GM19395 (cell line): ENCODE measurements at regions not wholly inside any gene's neighbourhood (a gene's known extent, or its start where the extent isn't known, plus 50 kb on each side); places are given as distances from the start of the nearest gene placed in this dataset.

Source experiments
- ATAC-seq: cut with Tn5 transposase; IDR thresholded peaks from one replicate; pipeline ENCODE4 v1.9.1; 2021; ENCODE audit warnings: mild to moderate bottlenecking, moderate library complexity; ENCODE audit not compliant: unreplicated experiment

DNA sequence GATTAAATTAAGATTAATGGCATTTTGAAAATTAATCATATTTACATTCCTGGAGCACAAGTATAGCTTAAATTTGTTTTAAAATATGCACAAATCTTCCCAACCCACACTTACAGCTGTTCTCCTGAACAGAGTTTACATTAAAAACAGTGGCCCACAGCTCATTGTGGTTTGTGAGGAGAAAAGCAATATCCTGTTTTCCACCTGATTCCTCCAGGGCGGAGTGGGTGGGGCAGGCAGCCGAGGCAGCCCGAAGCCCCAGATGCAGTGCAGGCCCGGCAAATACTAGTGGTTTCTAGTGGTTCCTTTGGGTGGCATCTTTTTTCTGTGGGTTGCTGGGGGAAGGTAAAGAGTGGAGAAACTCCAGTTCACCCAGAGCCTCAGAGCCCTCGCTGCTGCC, 280.8 kb downstream of the ARHGAP12 start:
- no peak for ATAC-seq

DNA sequence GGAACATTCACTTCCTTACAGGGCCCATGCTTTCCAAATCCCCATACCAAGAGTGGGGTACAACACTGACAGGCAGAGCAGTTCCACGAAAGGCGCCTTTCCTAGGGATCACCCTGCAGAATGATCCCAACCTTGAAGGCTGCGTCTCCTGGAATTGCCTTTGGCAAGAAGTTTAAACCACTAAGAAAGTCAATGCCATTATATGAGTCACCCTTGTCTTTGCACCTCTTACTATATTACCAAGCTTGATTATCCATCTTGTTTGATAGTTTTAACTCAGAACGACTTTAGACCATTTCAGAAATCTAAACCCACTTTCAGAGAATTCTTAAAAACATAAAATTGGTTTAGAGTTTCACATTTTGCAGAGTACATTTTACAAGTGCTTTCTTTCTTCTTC, 282.1 kb downstream of the ARHGAP12 start:
- no peak for ATAC-seq

DNA sequence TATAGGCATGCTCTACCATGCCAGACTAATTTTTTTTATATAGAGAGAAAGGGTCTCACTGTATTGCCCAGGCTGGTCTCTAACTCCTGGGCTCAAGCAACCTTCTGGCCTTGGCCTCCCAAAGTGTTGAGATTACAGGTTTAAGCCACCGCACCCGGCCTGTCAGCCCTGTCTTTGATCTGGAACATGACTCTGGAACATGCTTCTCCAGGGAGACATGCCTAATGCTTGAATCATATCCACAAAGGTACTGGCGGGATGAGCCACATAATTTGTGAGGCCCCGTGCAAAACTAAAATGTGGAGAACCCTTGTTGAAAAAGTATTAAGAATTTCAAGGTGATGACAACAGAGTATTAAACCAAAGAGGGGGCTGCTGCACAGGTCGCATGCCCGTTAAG, 282.8 kb downstream of the ARHGAP12 start:
- ATAC-seq: no peak

DNA sequence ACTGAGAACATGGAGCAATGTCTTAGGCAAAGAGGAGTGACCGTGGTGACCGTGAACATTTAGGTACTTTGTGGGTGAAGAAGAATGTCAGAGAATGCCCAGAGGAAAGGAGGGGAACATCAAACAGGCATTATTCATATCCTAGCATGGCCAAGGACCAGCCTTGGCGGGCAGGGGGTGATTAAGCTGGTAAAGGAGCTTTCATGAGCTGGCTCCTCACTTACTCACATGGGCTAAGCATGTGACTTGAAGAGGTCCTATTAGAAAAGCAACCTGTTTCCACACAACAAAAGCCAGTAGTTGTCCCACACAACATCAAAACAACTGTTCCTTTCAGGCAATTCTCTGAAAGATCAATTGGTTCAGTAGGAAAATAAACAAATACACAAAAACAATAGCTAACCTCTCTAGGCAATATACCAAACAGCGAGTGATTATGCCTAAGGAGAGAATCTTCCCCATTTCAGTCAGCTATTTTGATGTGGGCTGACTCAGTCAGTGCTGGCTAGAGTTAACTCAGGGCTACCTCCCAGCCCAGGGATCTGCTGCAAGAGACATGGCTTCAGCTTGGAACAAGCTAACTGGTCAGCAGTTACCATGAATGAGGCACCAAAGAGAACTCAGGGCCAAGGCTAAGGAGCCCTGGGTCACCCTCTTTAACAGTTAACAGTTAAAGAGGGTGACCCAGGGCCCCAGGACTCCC, 283.5 kb downstream of the ARHGAP12 start:
- ATAC-seq: no peak

DNA sequence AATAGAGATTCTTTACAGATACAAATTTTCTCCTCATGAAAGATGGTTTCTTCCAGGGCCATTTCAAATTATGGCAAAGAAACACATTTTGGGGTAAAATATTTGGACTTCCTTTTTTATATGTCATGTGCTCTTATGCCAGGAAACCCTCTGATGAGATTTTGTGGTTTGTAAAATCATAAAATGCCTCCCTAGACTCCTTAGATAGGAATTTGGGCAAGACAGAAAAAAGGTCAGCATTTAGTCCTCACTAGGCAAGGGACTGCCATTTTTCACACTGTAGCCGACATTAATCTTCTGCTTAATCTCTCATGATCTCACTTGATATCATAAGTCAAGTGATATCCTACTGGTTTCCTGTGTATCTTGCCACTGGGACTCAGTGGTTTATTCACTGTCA, 286.4 kb downstream of the ARHGAP12 start:
- no peak for ATAC-seq

DNA sequence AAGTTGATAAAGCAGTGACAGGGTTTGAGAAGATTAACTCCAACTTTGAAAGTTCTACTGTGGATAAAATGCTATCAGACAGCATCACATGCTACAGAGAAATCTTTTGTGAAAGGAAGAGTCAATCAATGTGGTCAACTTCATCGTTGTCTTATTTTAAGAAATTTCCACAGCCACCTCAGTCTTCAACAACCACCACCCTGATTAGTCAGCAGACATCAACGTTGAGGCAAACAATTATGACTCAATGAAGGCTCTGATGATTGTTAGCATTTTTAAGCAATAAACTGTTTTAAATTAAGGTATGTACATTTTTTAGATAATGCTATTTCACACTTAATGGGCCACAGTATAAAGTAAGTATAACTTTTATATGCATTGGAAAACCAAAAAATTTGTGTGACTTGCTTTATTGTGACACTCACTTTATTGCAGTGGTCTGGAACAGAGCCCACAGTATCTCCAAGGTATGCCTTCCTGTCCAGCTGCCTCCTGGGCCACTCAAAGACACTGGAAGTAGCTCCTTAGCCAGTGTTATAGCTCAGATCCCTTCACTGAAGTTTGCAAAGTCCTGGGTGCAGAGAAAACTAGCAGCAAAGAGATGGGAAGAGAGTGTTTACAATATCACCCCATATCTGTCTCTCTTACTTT, 293.1 kb downstream of the ARHGAP12 start:
- no peak for ATAC-seq

DNA sequence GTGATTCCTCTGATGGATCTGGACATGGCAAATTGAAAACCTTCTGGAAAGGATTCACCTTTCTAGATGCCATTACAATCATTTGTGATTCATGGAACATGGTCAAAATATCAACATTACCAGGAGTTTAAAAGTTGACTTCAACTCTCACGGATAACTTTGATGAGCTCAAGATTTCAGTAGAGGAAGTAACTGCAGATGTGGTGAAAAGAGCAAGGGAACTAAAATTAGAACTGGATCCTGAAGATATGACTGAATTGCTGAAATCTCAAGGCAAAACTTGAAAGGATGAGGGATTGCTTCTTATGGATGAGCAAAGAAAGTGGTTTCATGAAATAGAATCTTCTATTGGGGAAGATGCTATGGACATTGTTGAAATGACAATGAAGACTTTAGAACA, 293.6 kb downstream of the ARHGAP12 start:
- no peak for ATAC-seq

DNA sequence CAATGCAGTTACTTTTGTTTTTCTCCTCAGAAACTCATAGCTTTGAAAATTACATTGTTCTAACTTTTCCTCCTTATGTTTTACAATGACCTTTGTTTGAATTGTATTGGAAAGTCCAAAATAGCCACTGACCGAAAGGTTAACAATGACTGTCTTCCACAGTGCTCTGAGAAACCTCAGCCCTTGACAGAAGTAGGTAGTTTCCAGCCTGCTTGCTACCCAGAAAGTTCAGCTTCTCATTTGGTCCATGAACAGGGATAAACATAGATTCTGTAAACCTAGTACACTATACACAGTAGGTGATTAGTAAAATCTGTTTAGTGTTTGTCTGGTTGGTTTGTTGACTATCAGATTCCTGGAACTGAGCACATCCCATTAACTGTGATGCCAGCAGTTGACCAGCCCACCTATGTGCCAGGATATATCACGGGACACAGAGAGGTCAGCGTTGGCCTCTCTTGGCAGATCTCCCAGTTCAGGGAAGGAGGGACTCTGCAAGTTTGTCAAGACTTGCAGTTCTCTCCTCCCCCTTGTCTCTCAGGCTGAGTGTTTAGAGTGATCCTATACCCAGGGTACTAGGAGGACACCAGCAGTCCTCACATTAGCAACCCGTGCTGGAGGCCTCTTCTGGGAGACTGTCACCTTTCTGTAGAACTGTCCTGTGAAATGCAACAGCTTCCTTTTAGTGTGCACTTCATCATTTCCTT, 297.6 kb downstream of the ARHGAP12 start:
- no peak for ATAC-seq

DNA sequence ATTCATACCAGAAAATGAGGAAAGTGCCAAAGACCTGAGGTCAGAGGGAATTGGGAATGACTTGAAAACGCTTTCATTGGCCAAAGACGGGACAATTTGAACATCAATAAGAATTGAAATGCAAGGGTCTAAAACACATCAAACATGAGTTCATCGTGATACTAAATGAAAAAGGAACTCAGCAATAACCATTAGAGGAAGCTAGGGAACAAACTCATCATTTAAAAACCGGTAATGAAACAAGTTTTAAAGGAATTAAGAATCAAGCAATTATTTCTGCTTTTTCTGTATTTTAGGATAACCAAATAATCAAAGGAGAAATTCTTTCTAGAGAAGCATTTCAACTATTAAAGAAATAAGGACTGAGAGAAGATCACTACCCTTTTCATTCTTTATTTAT, 303.1 kb downstream of the ARHGAP12 start:
- ATAC-seq: no peak

DNA sequence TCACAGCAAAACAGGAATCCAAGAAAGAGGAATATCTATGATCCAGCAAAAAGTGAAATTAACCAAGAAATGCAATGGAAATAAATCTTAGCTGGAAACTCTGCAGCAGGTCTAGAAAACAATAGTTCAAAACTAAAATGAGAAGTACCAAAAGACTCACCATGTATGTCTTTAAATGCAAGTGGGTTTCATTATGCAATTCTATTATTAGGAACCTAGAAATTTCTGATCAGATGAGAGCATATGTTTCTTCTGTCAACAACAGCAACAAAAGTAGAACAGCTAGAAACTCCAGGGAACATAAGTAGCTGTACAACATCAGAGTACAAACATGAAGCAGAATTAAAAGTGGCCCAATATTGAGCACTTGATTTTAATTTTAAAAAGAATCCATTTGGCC, 304.0 kb downstream of the ARHGAP12 start:
- no peak for ATAC-seq

DNA sequence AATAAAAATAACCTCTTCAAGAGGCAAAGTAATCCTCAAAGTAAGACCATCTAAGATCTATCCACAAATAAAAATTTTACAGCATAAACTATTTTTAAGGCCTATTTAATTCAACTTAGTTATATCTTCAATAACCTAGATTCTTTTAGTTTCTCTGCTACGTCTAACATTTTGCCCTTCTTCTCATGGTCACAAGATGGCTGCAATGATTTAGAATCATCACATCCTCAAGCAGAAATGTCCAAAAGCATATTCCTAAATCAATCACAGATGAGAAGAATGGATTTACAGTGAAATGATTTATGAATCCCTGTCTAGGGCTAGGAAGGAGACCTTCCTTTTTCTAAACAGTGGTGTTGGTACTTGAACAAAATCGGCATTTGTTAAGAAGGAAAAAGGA, 304.7 kb downstream of the ARHGAP12 start:
- no peak for ATAC-seq

DNA sequence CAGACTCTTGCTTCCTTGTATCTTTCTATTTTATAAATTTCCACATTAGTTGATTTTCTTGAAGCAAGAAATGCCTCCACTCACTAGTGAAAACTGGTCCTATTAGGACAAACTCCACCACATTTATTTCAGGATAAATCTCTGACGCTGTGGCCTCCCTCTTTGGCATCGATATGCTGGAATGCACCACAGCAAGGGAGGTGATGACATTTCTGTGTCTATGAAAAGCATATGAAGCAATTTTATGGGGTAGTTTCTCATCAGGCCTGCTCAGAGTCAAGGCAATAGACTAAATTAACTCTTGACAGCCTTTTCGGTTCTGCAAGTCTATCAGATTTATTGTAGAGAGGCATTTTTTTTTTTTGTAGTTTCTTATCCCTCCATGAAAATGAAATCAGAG, 304.4 kb downstream of the ZEB1 start:
- ATAC-seq: no peak

DNA sequence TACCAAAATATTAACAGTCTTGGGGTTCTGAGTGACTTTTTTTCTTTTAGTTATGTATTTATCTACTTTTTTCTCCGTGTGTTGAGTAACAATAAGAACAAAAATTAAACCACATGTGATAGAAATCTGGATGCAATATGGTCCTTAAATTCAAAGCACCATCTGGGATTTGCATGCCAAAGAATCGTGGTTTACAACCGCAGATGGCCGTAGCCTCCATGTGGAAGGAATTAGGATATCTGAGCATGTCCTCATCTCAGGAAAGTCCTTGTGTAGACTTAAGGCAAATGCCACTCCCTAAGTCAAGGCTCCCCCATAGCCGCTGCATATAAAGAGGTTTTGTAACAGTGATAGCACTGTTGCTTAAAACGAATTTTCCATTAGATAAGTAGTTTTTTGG, 304.0 kb downstream of the ZEB1 start:
- no peak for ATAC-seq

DNA sequence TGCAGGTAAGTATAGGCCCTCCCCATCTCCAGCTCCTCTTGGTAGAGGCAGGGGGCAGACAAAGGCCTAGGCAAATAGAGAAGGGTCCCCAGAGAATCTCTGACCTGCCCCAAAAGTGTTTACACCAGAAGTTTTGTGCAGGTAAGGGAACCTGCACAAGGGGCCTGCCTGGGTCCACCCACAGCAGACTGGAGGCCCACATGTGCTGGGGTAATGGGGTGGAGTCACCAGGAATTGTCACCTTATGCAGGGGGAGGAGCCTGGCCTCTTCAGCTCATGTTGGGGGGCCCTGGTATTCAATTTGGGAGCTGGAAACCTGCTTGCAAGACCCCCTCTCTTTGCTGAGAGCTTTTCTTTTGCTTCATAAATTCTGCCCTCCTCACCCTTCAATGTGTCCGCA, 302.7 kb downstream of the ZEB1 start:
- no peak for ATAC-seq

DNA sequence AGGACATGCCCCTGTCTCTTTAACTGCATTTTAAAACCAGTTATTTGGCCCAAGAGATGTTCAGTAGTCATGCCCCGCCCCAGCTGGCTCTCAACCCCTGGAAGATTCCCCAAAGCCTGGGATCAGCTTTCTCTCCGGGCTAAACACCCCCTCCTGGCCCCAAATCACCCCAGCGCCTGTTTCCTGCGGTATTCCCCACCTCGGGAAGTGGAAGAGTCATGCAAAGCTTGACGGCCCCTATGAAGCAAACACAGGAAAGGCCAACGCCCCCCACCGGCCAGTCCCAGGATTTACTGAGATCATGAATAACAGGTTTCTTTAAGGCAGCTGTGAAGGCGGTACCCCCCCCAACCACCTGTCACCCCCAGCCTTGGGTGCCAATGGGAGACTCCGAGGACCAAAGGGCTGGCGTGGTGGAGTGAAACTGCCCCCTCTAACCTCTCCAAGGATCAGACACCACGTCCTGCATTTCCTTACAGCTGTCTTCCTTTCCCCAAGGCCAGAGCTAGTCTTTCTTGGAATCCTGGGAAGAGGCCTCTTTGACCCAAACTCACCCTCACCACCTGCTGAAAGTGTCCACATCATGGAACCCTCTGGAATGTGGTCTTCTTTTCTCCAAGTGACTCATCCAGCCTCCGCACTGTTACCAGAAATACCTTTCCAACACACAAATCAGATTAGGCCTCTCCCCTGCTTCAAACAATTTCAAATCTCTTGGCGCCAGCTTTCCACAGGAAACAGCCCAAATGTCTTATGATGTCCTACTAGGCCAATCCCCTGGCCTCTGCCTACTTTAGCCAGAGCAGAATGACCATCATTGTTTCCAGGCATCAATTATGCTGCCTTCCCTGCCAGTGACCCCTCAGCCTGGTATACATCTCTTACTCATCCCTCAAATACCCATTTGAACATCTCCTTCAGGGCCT, 301.5 kb downstream of the ZEB1 start:
- ATAC-seq: no peak

DNA sequence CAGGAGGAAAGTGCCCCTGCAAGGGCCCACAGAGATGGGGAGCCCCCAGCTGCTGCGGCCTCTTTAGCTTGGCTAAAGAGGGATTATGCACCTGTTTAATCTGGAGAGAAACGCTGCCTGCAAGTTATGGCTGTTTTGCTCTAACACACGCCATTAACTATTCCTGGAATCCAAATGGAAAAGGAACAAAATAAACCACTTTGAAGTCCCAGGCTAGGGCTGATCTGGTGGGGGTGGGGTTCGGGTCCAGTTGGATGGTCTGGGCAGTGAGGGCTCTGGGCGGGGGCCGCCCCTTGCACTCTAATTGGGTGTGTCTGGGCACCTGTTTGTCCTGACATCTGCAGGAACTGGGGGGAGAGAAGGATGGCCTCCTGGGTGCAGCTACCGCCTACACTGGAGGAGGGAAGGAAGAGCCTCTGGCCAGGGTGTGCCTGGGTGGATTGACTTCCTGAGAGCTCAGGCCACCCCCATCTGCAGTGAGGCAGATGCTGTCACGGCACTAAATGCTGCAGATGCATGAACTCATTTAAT, 300.6 kb downstream of the ZEB1 start:
- no peak for ATAC-seq

DNA sequence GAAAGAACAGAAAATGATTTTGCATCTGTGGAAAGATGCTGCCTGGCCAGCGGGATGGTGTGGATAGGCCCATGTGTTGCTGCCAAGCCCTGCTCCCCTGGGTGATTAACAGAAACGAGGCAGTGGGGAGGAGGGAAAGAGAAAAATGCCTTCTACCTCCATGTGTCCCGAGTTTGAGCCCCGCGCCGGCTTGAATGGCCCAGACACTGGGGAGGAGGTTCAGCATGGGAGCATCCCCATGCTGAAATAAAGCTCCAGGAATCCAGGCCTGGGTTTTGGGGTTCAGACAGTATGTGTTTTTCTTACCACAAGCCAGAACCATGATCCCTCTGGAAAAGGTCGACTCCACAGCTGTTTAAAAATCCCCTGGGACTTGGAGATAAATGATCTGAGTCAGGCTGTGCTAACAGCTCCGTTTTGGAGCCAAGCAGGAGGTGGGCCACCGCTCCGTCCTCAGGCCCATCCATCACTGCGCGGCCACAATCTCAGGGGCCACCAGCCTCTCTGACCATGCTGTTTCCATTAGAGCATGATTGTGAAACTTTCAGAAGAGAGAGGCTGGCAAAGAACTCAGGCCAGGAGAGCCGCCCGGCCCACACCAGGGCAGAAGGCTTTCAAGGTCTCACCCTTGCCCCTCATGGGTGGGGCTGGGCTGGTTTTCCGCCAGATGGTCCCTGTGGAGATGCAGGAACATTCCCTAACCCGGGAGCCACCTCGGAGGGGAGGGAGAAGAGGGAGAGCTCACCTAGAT, 299.7 kb downstream of the ZEB1 start:
- no peak for ATAC-seq

DNA sequence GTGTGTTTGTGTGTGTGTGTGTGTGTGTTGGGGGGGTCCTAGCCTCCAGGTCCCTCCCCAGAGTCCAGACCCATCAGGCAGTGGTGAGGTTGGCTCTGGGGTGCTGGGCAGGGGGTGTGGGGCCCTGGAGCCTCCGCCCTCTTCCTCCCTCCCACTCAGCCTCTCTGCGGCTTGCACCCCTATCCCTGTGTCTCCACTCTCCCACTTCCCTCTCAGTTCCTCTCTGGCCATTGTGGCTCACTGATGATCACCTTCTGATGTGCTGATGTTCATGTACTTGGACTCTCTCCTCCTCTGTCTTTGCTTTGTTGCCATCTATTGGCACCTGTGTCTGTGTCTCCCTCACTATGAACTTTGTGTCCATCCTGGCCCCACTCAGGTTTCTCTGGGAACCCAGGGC, 298.7 kb downstream of the ZEB1 start:
- no peak for ATAC-seq

DNA sequence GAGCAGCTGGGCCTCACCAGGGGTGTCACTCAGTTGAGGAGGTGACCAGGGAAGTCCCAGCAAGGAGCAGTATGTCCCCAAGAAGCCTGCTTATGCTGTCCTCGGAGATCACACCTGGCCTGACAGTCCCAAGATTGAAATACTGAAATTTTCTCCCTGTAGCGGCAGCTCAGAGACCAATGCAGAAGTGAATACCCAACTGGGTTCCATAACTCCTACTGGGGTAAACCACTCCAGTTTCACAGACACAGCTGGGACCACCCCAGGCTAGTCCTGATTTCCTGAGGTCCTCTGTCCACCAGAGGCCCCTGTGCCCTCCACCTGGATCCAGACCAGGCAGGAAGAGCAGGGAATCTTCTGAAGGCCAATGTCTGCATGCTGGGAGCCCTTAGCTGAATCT, 298.1 kb downstream of the ZEB1 start:
- no peak for ATAC-seq

DNA sequence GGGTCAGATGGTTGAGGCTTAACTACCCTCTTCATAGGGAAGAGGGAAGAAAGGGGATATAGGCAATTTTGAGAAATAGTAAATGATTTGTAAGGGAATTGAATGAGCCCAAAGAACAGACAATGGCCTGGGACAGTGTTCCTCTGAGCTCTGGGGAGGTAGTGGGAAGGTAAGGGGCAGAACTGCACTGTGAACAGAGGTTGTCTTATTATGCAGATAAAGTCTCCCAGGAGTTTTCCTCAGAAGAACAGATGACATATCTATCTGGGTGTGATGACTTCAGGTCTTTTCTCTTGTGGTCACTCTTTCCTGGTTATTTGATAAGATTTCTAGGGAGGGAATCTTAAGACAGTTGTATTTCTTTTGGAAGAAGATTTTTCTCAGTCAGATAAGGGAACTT, 296.1 kb downstream of the ZEB1 start:
- ATAC-seq: no peak
